Caco-2 (cell line): ENCODE measurements at regions not wholly inside any gene's neighbourhood (a gene's known extent, or its start where the extent isn't known, plus 50 kb on each side); places are given as distances from the start of the nearest gene placed in this dataset.

Experiments
- BruUV-seq: library from RNA; stranded (reverse); fragments of 400-500 nt; replicated peaks from 2 replicates; lab custom pipeline; 2021; lab: Mats Ljungman, UMichigan
- CTCF ChIA-PET: fragments of 300-600 bp; sonication (Branson Sonifier 250); formaldehyde crosslinking; loops from one replicate; lab custom pipeline; 2022; ENCODE audit warnings: antibody characterized with exemption; lab: Charles Lee
- POLR2A ChIA-PET: fragments of 300-600 bp; sonication (Branson Sonifier 250); formaldehyde crosslinking; loops from one replicate; lab custom pipeline; 2022; ENCODE audit warnings: antibody characterized with exemption; lab: Charles Lee
- DNase-seq, 2 experiments: peaks; one replicate each; pipeline versions ENCODE4 v3.0.0 to v3.0.0-alpha.2; 2020 to 2022
- H3K27me3 ChIP-seq: replicated peaks from 2 replicates; pipeline ENCODE4 v1.6.0; 2011; ENCODE audit warnings: low read length; ENCODE audit not compliant: control insufficient read depth, insufficient read depth
- H3K36me3 ChIP-seq: 2 replicates; pipeline ENCODE4 v1.5.1; 2011; ENCODE audit warnings: low read length; ENCODE audit not compliant: control insufficient read depth, insufficient read depth
- H3K4me1 ChIP-seq: fragments of 250-450 bp; sonication (Bioruptor Pico); 2 replicates; pipeline ENCODE4 v1.5.1; 2020; ENCODE audit warnings: mild to moderate bottlenecking
- H3K4me3 ChIP-seq: 2 replicates; pipeline ENCODE4 v1.5.1; 2011; ENCODE audit warnings: low read depth, mild to moderate bottlenecking, control low read depth, low read length
- H3K9me3 ChIP-seq: fragments of 250-450 bp; sonication (Bioruptor Pico); 2 replicates; pipeline ENCODE4 v1.5.1; 2020; ENCODE audit warnings: mild to moderate bottlenecking, moderate library complexity
- H3K27ac Mint-ChIP-seq: one replicate; pipeline ENCODE4 v1.8.0; 2022; ENCODE audit warnings: mixed read lengths; ENCODE audit not compliant: unreplicated experiment
- H3K27me3 Mint-ChIP-seq: one replicate; pipeline ENCODE4 v1.8.0; 2022; ENCODE audit warnings: mixed read lengths; ENCODE audit not compliant: insufficient read depth, unreplicated experiment
- H3K36me3 Mint-ChIP-seq: one replicate; pipeline ENCODE4 v1.8.0; 2022; ENCODE audit warnings: mild to moderate bottlenecking, mixed read lengths; ENCODE audit not compliant: insufficient read depth, unreplicated experiment
- H3K4me1 Mint-ChIP-seq: one replicate; pipeline ENCODE4 v1.8.0; 2022; ENCODE audit warnings: low read depth, mixed read lengths; ENCODE audit not compliant: unreplicated experiment
- H3K4me3 Mint-ChIP-seq: one replicate; pipeline ENCODE4 v1.8.0; 2022; ENCODE audit warnings: mild to moderate bottlenecking, moderate library complexity, mixed read lengths; ENCODE audit not compliant: unreplicated experiment
- H3K9me3 Mint-ChIP-seq: one replicate; pipeline ENCODE4 v1.8.0; 2022; ENCODE audit warnings: mixed read lengths; ENCODE audit not compliant: unreplicated experiment
- intact Hi-C: fragments of 100-400 bp; cut with micrococcal nuclease; formaldehyde crosslinking; loops from one replicate; pipeline ENCODE4 v1.10.0; 2022; ENCODE audit not compliant: unreplicated experiment
- TF ChIP-seq, protein P1 (sequence below), 2 experiments: fragments of 200-600 bp in 1 of 2; IDR thresholded peaks; 1 replicate in 1 of 2; 2 replicates in 1 of 2; pipeline versions ENCODE4 v1.5.1 to v1.8.0; 2011 to 2022; ENCODE audit warnings: antibody characterized with exemption in 1 of 2, control low read depth in 1 of 2, inconsistent platforms in 1 of 2, low read depth in 1 of 2, low read length in 1 of 2, mild to moderate bottlenecking in 1 of 2, moderate library complexity in 1 of 2; ENCODE audit not compliant: insufficient read depth in 1 of 2, severe bottlenecking in 1 of 2, unreplicated experiment in 1 of 2

DNA sequence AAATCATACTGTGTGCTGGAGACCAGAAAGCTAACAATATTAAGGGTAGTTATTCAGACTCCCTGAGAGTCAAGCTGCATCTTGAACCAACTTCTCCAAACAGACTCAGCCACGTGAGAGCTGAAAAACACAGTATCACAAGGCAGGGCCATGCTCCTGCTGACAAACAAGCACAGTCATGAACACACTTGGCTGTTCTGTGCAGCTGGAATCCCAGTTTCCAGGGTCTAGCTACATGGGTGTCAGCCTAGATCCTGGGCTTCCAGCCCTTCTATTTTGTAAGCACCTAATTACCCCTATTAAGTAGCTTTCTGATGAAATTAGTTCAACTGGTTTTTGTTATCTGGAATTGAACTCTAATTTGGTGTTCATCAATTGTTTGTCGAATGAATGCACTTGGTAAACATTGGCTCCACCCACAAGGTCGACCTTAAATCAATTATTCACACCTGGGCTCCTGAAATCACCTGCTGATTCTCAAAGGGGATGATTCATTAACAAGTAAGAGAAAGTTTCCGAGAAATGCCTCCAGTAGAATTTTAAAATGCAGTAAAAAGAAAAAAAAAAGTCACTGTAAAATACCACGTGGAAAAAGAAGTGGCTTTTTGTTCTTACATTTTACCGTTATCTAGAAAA, 179.3 kb downstream of the ZC3H11B start:
- H3K9me3 ChIP-seq = no peaks in the 10 kb centered on the region
- TF ChIP-seq, protein P1, sequence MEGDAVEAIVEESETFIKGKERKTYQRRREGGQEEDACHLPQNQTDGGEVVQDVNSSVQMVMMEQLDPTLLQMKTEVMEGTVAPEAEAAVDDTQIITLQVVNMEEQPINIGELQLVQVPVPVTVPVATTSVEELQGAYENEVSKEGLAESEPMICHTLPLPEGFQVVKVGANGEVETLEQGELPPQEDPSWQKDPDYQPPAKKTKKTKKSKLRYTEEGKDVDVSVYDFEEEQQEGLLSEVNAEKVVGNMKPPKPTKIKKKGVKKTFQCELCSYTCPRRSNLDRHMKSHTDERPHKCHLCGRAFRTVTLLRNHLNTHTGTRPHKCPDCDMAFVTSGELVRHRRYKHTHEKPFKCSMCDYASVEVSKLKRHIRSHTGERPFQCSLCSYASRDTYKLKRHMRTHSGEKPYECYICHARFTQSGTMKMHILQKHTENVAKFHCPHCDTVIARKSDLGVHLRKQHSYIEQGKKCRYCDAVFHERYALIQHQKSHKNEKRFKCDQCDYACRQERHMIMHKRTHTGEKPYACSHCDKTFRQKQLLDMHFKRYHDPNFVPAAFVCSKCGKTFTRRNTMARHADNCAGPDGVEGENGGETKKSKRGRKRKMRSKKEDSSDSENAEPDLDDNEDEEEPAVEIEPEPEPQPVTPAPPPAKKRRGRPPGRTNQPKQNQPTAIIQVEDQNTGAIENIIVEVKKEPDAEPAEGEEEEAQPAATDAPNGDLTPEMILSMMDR (IDR thresholded peaks at IDR 0.05; ENCODE audit: insufficient read depth in 1 of 2, low read depth in 1 of 2, low read length in 1 of 2, severe bottlenecking in 1 of 2, unreplicated experiment in 1 of 2) = no peak
- H3K36me3 Mint-ChIP-seq = no peaks in the 10 kb centered on the region
- no peaks in the 10 kb centered on the region for H3K27me3 Mint-ChIP-seq
- POLR2A ChIA-PET = no interaction called here
- H3K27ac Mint-ChIP-seq = no peak overlapping the region
- no TSS peak for BruUV-seq
- CTCF ChIA-PET = no interaction called here
- H3K4me1 Mint-ChIP-seq = no peaks in the 10 kb centered on the region
- H3K4me3 Mint-ChIP-seq = no peak overlapping the region
- H3K9me3 Mint-ChIP-seq = no peaks in the 10 kb centered on the region
- H3K36me3 ChIP-seq = no peaks in the 10 kb centered on the region
- intact Hi-C loops = no loop called here
- no peaks in the 10 kb centered on the region for H3K27me3 ChIP-seq
- no peaks in the 10 kb centered on the region for H3K4me1 ChIP-seq
- no peak for DNase-seq
- no peak overlapping the region for H3K4me3 ChIP-seq

DNA sequence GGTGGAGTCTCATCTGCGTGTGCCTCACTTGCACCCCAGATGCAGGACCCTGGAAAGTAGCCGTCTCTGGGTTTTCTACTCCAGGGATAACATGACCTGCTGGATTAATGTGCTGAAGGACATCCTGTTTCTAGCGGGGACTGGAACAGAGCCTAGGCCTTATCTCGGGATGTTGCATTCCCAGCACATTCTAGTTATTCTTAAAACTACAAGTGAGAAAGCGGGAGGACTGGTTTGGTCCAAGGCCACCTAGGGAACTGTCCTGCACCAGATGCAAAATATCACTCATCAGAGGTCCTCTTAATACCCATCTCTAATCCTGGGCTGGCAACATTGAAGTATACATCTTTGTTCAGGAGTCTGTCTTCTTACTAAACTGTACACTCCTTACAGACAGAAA, 179.9 kb downstream of the ZC3H11B start:
- Mint-ChIP-seq H3K27me3 (no peaks in the 10 kb centered on the region), H3K4me3 (no peak overlapping the region), H3K4me1 (no peaks in the 10 kb centered on the region), H3K27ac (no peak overlapping the region), H3K9me3 (no peaks in the 10 kb centered on the region), H3K36me3 (no peaks in the 10 kb centered on the region)
- ChIA-PET POLR2A (no interaction called here), CTCF (no interaction called here)
- BruUV-seq = no TSS peak
- Histone ChIP-seq H3K9me3 (no peaks in the 10 kb centered on the region), H3K36me3 (no peaks in the 10 kb centered on the region), H3K27me3 (no peaks in the 10 kb centered on the region), H3K4me1 (no peaks in the 10 kb centered on the region), H3K4me3 (no peak overlapping the region)
- TF ChIP-seq, protein P1 (IDR thresholded peaks at IDR 0.05; ENCODE audit: insufficient read depth in 1 of 2, low read depth in 1 of 2, low read length in 1 of 2, severe bottlenecking in 1 of 2, unreplicated experiment in 1 of 2) = no peak
- intact Hi-C loops = no loop called here
- no peak for DNase-seq

DNA sequence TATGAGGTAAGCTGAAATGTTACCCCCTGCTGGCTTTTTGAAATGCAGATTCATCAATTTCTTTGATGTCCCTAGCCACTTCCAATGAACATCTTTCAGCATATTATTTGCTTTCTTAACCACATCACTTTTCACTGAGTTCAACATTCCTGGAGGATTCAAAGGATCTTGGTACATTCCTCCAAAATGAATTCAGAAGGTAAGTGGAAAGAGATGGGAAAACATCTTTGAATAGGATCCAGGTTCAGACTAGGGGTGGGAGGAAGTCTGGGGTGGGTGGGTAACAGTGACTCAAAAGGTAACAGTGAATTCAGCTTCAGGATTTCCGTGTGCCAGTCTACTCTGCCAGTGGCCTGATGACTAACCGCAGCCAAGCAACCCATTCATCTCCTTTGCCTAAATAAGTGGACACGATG, 180.7 kb downstream of the ZC3H11B start:
- POLR2A ChIA-PET = no interaction called here
- Histone ChIP-seq H3K4me3 (no peak overlapping the region), H3K4me1 (no peaks in the 10 kb centered on the region), H3K9me3 (no peaks in the 10 kb centered on the region), H3K27me3 (no peaks in the 10 kb centered on the region), H3K36me3 (no peaks in the 10 kb centered on the region)
- CTCF ChIA-PET = no interaction called here
- no peak for DNase-seq
- Mint-ChIP-seq H3K27ac (no peak overlapping the region), H3K9me3 (no peaks in the 10 kb centered on the region), H3K4me3 (no peak overlapping the region), H3K27me3 (no peaks in the 10 kb centered on the region), H3K36me3 (no peaks in the 10 kb centered on the region), H3K4me1 (no peaks in the 10 kb centered on the region)
- BruUV-seq = no TSS peak
- TF ChIP-seq, protein P1 (IDR thresholded peaks at IDR 0.05; ENCODE audit: insufficient read depth in 1 of 2, low read depth in 1 of 2, low read length in 1 of 2, severe bottlenecking in 1 of 2, unreplicated experiment in 1 of 2) = no peak
- intact Hi-C loops = no loop called here
